ENCODE measurements at regions not wholly inside any gene's neighbourhood (a gene's known extent, or its start where the extent isn't known, plus 50 kb on each side); places are given as distances from the start of the nearest gene placed in this dataset.

GRCh38 chr21:35128536-35128935 is 79.4 kb upstream of the RUNX1 start:
- DNase-seq (ENCODE audit: low read depth), result no peak

GRCh38 chr21:35127851-35128250 is 78.7 kb upstream of the RUNX1 start:
- DNase-seq (ENCODE audit: low read depth), result peak; percentile 30

- DNase-seq (ENCODE audit: low read depth), result no peak
These were observed 77.9 kb upstream of the RUNX1 start for GRCh38 chr21:35127026-35127425.

GRCh38 chr21:35120631-35121180 is 71.6 kb upstream of the RUNX1 start:
- DNase-seq (ENCODE audit: low read depth), result no peak

GRCh38 chr21:35119501-35120047 is 70.5 kb upstream of the RUNX1 start:
- DNase-seq (ENCODE audit: low read depth), result no peak

- no peak for DNase-seq (ENCODE audit: low read depth)
These were observed 67.7 kb upstream of the RUNX1 start for GRCh38 chr21:35116777-35117176.

- DNase-seq (ENCODE audit: low read depth), result peak; percentile 80
These were observed 64.0 kb upstream of the RUNX1 start for GRCh38 chr21:35113064-35113463.

GRCh38 chr21:35111321-35111930 is 62.3 kb upstream of the RUNX1 start:
- no peak for DNase-seq (ENCODE audit: low read depth)

GRCh38 chr21:35108887-35109286 is 59.8 kb upstream of the RUNX1 start:
- DNase-seq (ENCODE audit: low read depth), result no peak

- DNase-seq (ENCODE audit: low read depth), result no peak
These were observed 58.4 kb upstream of the RUNX1 start for GRCh38 chr21:35107520-35107919.

- no peak for DNase-seq (ENCODE audit: low read depth)
These were observed 57.2 kb upstream of the RUNX1 start for GRCh38 chr21:35106246-35106835.

- DNase-seq (ENCODE audit: low read depth), result no peak
These were observed 53.6 kb upstream of the RUNX1 start for GRCh38 chr21:35102488-35103371.

GRCh38 chr21:35100349-35100811 is 51.3 kb upstream of the RUNX1 start:
- DNase-seq (ENCODE audit: low read depth), result no peak

- no peak for DNase-seq (ENCODE audit: low read depth)
These were observed 50.2 kb upstream of the RUNX1 start for GRCh38 chr21:35099310-35099709.

Measured in ELR (cell line).